ENCODE measurements at regions not wholly inside any gene's neighbourhood (a gene's known extent, or its start where the extent isn't known, plus 50 kb on each side); places are given as distances from the start of the nearest gene placed in this dataset.

GRCh38 chr2:179383975-179384374, 119.3 kb upstream of the SESTD1 start:
- no peak for TF ChIP-seq CTCF (IDR thresholded peaks at IDR 0.05)
- no peak for TF ChIP-seq REST (IDR thresholded peaks at IDR 0.05; ENCODE audit: insufficient read depth in 1 of 2, low read depth in 2 of 2, low read length in 1 of 2)
- no peak for TF ChIP-seq POLR2AphosphoS5 (IDR thresholded peaks at IDR 0.05; ENCODE audit: low read depth, low read length)
- TF ChIP-seq TCF7L2 (IDR thresholded peaks at IDR 0.05; ENCODE audit: low read depth, low read length) = no peak
- no peak for TF ChIP-seq SIN3A (IDR thresholded peaks at IDR 0.05; ENCODE audit: borderline replicate concordance, insufficient read depth, low read depth, low read length)

Data from Panc1 (cell line).